Natural killer cell (primary cell): ENCODE measurements at regions not wholly inside any gene's neighbourhood (a gene's known extent, or its start where the extent isn't known, plus 50 kb on each side); places are given as distances from the start of the nearest gene placed in this dataset.

Experiments used
- ATAC-seq, 3 donors: fragments of 150-1000 bp in 2 of 3; fragments of 200-7000 bp in 1 of 3; cut with Tn5 transposase; 1 replicate in 1 of 3; 2 replicates in 2 of 3; pipeline ENCODE4 v1.10.0; 2021; ENCODE audit warnings: mild to moderate bottlenecking in 2 of 3, moderate library complexity in 2 of 3
- DNase-seq, 2 donors: peaks; one replicate each; pipeline versions ENCODE4 v3.0.0 to v3.0.0-alpha.2; 2013 to 2021; ENCODE audit warnings: mixed read lengths in 1 of 2
- H3K27ac ChIP-seq: one replicate; pipeline ENCODE4 v1.5.1; 2013; ENCODE audit warnings: mild to moderate bottlenecking, low read length
- H3K27me3 ChIP-seq: one replicate; pipeline ENCODE4 v1.6.1; 2013; ENCODE audit warnings: low read length; ENCODE audit not compliant: control insufficient read depth, insufficient read depth
- H3K36me3 ChIP-seq: one replicate; pipeline ENCODE4 v1.6.1; 2013; ENCODE audit warnings: low read length; ENCODE audit not compliant: control insufficient read depth, insufficient read depth
- H3K4me1 ChIP-seq: one replicate; pipeline ENCODE4 v1.6.1; 2013; ENCODE audit warnings: low read length; ENCODE audit not compliant: control insufficient read depth, insufficient read depth
- H3K4me3 ChIP-seq: one replicate; pipeline ENCODE4 v1.5.1; 2013; ENCODE audit warnings: low read length
- H3K9me3 ChIP-seq: one replicate; pipeline ENCODE4 v1.6.1; 2013; ENCODE audit warnings: low read length; ENCODE audit not compliant: control insufficient read depth, insufficient read depth
- H3K27ac Mint-ChIP-seq, 2 donors: one replicate each; pipeline ENCODE4 v1.8.0; 2022; ENCODE audit warnings: mild to moderate bottlenecking in 2 of 2, mixed read lengths in 2 of 2, moderate library complexity in 1 of 2
- H3K27me3 Mint-ChIP-seq, 2 donors: one replicate each; pipeline ENCODE4 v1.8.0; 2022; ENCODE audit warnings: low read depth in 2 of 2, mixed read lengths in 2 of 2
- H3K36me3 Mint-ChIP-seq: one replicate; pipeline ENCODE4 v1.8.0; 2022; ENCODE audit warnings: mixed read lengths
- H3K4me1 Mint-ChIP-seq, 2 donors: one replicate each; pipeline ENCODE4 v1.8.0; 2022; ENCODE audit warnings: mixed read lengths in 2 of 2
- H3K4me3 Mint-ChIP-seq: one replicate; pipeline ENCODE4 v1.8.0; 2022; ENCODE audit warnings: mild to moderate bottlenecking, moderate library complexity, mixed read lengths
- H3K9me3 Mint-ChIP-seq, 2 donors: one replicate each; pipeline ENCODE4 v1.8.0; 2022; ENCODE audit warnings: mixed read lengths in 2 of 2
- CTCF ChIP-seq: fragments of 200-600 bp; IDR thresholded peaks from one replicate; pipeline ENCODE4 v1.8.0; 2022; ENCODE audit warnings: antibody characterized with exemption
- WGBS: methylation state at CpG from one replicate; pipeline ENCODE4 v1.1.7; 2013; ENCODE audit warnings: missing lambda C conversion rate; ENCODE audit not compliant: insufficient coverage; 5-methylcytosine and 5-hydroxymethylcytosine counted together
- intact Hi-C: fragments of 100-400 bp; cut with micrococcal nuclease; formaldehyde crosslinking; loops from one replicate; pipeline ENCODE4 v1.14.2; 2022

DNA sequence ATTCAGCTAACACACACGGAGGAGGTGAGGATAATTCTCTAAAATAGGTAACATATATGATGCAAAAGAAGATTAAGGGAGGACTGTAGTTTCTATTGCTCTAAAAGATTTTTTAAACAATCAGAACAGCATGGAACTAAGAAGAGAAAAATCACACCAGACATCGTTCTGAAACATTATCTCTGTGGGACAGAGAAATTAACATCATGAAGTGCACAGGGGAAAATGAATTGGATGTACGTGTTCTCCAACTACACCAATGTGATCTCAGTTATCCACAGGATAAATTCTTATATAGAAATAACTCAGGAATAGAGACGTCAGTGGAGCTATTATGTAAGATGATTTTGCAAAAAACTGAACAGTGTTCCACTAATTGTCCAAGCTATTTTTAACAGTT is 614.1 kb upstream of the HS3ST1 start:
- H3K27ac ChIP-seq, result no peak overlapping the region
- H3K27me3 Mint-ChIP-seq, result no peaks in the 10 kb centered on the region

GRCh38 chr4:12041828-12042227 is 613.1 kb upstream of the HS3ST1 start:
- no peaks in the 10 kb centered on the region for H3K36me3 Mint-ChIP-seq
- DNase-seq, result no peak
- Histone ChIP-seq H3K4me3 (no peak overlapping the region), H3K27ac (no peak overlapping the region), H3K36me3 (no peaks in the 10 kb centered on the region), H3K4me1 (no peaks in the 10 kb centered on the region), H3K27me3 (no peaks in the 10 kb centered on the region), H3K9me3 (peaks cover 7% of the 10 kb centered on the region)
- H3K4me3 Mint-ChIP-seq, result no peak overlapping the region
- no peak for ATAC-seq
- H3K9me3 Mint-ChIP-seq, result peaks cover 2 to 9% of the 10 kb centered on the region in 2 donors
- no peak for TF ChIP-seq CTCF
- WGBS, result 0% methylated on average over 1 of the region's 2 CpGs
- H3K27ac Mint-ChIP-seq, result no peak overlapping the region
- intact Hi-C loops, result no loop called here
- no peaks in the 10 kb centered on the region for H3K27me3 Mint-ChIP-seq
- no peaks in the 10 kb centered on the region for H3K4me1 Mint-ChIP-seq

More for the DNA sequence above, 614.1 kb upstream of the HS3ST1 start:
- Histone ChIP-seq H3K27me3 (no peaks in the 10 kb centered on the region), H3K9me3 (peaks cover 7% of the 10 kb centered on the region), H3K4me1 (no peaks in the 10 kb centered on the region), H3K36me3 (no peaks in the 10 kb centered on the region), H3K4me3 (no peak overlapping the region)
- no CpG with 5 or more reads among the region's 4 CpGs for WGBS
- H3K27ac Mint-ChIP-seq, result no peak overlapping the region
- TF ChIP-seq CTCF, result no peak
- intact Hi-C loops, result no loop called here
- H3K4me3 Mint-ChIP-seq, result no peak overlapping the region
- DNase-seq (no peak), ATAC-seq (no peak)
- no peaks in the 10 kb centered on the region for H3K4me1 Mint-ChIP-seq
- H3K9me3 Mint-ChIP-seq, result peaks cover 2 to 5% of the 10 kb centered on the region in 2 donors
- no peaks in the 10 kb centered on the region for H3K36me3 Mint-ChIP-seq

- TF ChIP-seq CTCF, result no peak
- H3K36me3 ChIP-seq, result no peaks in the 10 kb centered on the region
- ATAC-seq (no peak), DNase-seq (no peak)
- no peak overlapping the region for H3K4me3 Mint-ChIP-seq
- H3K27me3 Mint-ChIP-seq, result no peaks in the 10 kb centered on the region
- H3K4me1 Mint-ChIP-seq, result no peaks in the 10 kb centered on the region
- H3K9me3 Mint-ChIP-seq, result peaks cover 8 to 17% of the 10 kb centered on the region in 2 donors
- no peaks in the 10 kb centered on the region for H3K36me3 Mint-ChIP-seq
- H3K9me3 ChIP-seq, result peaks cover 7% of the 10 kb centered on the region
- 62% methylated on average over 3 of the region's 3 CpGs for WGBS
- intact Hi-C loops, result no loop called here
- no peak overlapping the region for H3K4me3 ChIP-seq
- no peak overlapping the region for H3K27ac Mint-ChIP-seq
- H3K4me1 ChIP-seq, result no peaks in the 10 kb centered on the region
- H3K27ac ChIP-seq, result no peak overlapping the region
- no peaks in the 10 kb centered on the region for H3K27me3 ChIP-seq
Measured at GRCh38 chr4:12036450-12036849, 607.8 kb upstream of the HS3ST1 start.

DNA sequence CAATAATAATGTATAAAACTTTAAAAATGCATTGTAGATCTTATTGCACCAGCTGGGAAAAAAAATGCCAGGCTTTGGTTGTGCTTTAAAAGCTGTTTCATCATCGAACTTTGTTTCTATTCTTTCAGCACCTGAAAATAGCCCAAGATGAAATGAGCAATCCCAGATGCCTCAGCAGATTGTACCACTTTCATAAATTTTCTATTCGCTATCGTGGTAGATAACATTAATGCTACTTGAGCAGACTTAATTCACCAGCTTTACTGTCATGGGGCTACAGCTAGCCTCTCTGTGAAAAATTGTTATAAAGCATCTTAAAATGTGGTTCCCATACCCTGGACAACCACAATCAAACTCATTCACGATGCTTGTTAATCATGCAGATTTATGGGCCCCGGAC is 599.6 kb upstream of the HS3ST1 start:
- H3K4me1 Mint-ChIP-seq, result no peaks in the 10 kb centered on the region
- Histone ChIP-seq H3K4me1 (no peaks in the 10 kb centered on the region), H3K27me3 (no peaks in the 10 kb centered on the region), H3K9me3 (peaks cover 4% of the 10 kb centered on the region), H3K36me3 (no peaks in the 10 kb centered on the region), H3K4me3 (no peak overlapping the region), H3K27ac (no peak overlapping the region)
- intact Hi-C loops, result no loop called here
- H3K27ac Mint-ChIP-seq, result no peak overlapping the region
- no peaks in the 10 kb centered on the region for H3K36me3 Mint-ChIP-seq
- 90% methylated on average over 5 of the region's 5 CpGs for WGBS
- ATAC-seq, result no peak
- no peak overlapping the region for H3K4me3 Mint-ChIP-seq
- no peak for TF ChIP-seq CTCF
- no peak for DNase-seq
- no peaks in the 10 kb centered on the region for H3K27me3 Mint-ChIP-seq
- H3K9me3 Mint-ChIP-seq, result peaks cover 9 to 20% of the 10 kb centered on the region in 2 donors
